GM18520 (cell line): ENCODE measurements at regions not wholly inside any gene's neighbourhood (a gene's known extent, or its start where the extent isn't known, plus 50 kb on each side); places are given as distances from the start of the nearest gene placed in this dataset.

Source experiments
- ATAC-seq: cut with Tn5 transposase; IDR thresholded peaks from one replicate; pipeline ENCODE4 v1.9.1; 2021; ENCODE audit not compliant: unreplicated experiment

DNA sequence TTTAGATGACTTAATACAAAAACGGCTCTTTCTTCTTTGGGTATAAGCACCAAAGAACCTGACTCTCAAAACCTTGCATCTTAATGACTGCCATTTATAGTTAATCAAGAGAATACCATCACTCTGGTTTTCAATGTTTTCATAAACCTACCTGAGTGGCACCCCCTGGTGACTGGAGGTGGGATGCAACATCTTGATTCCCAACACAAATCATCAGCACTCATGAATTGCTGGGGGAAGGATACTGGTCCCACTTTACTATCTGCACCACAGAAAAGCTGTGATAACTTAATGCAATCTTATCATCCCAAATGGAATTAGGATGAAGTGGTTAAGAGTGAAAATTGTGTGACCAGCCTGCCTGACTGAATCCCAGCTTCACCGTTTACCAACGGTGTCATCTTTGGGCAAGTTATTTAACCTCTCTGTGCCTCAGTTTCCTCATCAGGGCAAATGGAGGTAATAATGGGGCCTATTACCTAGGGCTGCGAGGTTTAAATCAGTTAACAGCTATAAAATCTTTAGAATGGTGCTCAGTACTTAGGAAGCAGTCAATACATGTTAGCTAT lies 366.4 kb downstream of the KLF12 start:
- no peak for ATAC-seq

DNA sequence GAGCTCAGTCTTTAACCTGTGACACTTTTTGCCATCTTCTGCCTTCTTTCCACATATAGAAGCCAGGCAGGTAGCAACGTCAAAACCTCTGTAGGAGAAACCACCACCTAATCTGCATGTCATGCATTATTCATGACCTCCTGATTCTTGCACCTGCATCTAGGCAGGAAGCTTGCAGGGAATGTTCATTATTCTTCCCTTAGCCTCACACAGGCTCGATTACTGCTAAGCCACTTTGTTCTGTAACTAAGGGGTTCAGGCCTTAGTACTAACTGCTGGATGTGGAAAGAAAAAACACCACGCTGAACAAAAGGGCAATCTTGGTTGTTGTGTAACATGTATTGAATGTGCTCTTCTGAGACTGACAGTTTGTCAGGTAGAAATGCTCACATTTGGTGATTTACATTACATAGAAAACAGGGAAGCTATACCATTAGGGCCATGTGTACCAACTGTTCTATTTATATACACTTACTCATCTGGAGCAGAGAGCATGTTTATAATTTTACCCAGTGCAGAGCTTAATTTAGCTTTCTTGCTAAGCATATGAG lies 366.9 kb downstream of the KLF12 start:
- no peak for ATAC-seq

- no peak for ATAC-seq
These were observed 368.4 kb downstream of the KLF12 start for GRCh38 chr13:73765651-73766384.

GRCh38 chr13:73759434-73759833 lies 374.8 kb downstream of the KLF12 start:
- ATAC-seq = no peak

- no peak for ATAC-seq
These were observed 376.5 kb downstream of the KLF12 start for GRCh38 chr13:73757481-73758233.

- peak; percentile 63 for ATAC-seq
These were observed 379.4 kb downstream of the KLF12 start for GRCh38 chr13:73754727-73755292.

DNA sequence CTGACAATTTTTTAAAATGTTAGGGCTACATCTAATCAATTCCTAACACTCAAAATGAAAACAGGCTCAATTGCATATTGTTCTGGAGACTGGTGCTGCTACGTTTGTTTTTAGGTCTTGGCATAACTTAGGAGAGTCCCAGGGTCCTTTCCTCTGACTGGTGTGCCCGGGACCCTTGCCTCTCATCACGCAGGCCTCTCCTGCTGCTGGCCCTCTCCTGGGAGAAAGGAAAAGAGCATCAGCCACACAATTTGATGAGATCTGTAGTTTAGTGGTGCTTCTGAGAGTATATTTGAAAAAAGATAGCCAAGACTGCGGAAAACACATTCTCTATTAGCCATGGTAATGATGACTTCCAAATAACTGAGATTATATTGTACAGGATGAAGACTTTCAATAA lies 380.0 kb downstream of the KLF12 start:
- ATAC-seq = no peak

DNA sequence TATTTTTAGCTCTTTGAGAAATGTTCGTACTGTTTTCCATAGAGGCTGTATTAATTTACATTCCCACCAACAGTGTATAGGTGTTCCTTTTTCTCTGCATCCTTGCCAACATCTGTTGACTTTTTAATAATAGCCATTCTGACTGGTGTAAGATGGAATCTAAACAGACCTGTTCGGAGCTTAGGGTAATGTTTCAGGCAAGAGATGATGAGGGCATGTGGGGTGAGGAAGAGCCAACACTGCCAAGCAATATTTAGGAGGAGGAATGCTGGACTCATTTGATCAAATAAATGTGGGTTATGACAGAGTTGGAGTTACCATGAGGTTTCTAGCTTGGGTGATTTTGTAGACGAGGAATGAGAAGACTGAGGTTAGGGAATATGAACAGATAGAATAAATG lies 382.9 kb downstream of the KLF12 start:
- ATAC-seq = no peak

GRCh38 chr13:73748404-73748803 lies 385.8 kb downstream of the KLF12 start:
- ATAC-seq = no peak

GRCh38 chr13:73745190-73745589 lies 389.0 kb downstream of the KLF12 start:
- no peak for ATAC-seq

- no peak for ATAC-seq
These were observed 391.2 kb downstream of the KLF12 start for GRCh38 chr13:73742982-73743381.

DNA sequence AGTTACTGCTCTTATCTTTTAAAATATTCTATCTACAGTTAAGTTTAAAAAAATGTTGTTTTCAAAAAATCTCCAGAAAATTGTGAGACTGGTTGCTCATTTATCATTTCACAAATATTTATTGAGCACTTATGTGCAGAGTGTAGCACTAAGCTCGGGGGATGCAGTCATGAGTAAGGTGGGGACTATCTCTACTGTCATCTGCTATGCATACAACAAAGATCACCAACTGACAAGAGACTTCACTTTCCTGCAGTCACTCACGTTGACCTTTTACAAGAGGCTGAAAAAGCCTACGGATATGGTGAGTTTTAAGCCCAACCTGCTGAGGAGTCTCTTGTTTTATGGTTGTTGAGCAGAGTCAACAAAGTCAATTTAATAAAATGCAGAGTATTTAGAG lies 392.5 kb downstream of the KLF12 start:
- no peak for ATAC-seq

GRCh38 chr13:73741111-73741510 lies 393.1 kb downstream of the KLF12 start:
- no peak for ATAC-seq

DNA sequence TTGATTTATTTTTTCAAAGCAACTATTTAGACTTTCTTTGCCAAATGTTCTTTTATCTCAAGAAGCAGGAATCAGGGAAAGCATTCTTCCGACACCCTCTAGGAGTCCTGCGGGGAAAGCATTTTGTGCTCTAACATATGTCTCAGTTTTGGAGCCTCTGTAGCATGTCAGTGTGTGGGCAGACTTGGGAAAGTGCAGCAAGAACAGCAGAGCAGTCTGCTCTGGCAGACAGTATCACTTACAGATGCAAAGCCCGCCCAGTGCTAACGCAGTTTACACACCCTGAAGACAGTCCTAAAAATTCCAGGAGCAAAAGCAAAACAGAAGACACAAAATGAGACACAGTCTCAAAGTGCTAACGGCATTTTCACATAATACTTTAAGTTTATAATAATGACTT lies 393.5 kb downstream of the KLF12 start:
- ATAC-seq = no peak

- no peak for ATAC-seq
These were observed 394.8 kb downstream of the KLF12 start for GRCh38 chr13:73739394-73739793.

GRCh38 chr13:73738626-73739025 lies 395.6 kb downstream of the KLF12 start:
- no peak for ATAC-seq

- no peak for ATAC-seq
These were observed 397.0 kb downstream of the KLF12 start for GRCh38 chr13:73737214-73737613.

- ATAC-seq = no peak
These were observed 400.5 kb downstream of the KLF12 start for GRCh38 chr13:73733706-73734105.

- ATAC-seq = no peak
These were observed 401.9 kb downstream of the KLF12 start for GRCh38 chr13:73732350-73732749.

- ATAC-seq = no peak
These were observed 402.6 kb downstream of the KLF12 start for GRCh38 chr13:73731564-73731963.

DNA sequence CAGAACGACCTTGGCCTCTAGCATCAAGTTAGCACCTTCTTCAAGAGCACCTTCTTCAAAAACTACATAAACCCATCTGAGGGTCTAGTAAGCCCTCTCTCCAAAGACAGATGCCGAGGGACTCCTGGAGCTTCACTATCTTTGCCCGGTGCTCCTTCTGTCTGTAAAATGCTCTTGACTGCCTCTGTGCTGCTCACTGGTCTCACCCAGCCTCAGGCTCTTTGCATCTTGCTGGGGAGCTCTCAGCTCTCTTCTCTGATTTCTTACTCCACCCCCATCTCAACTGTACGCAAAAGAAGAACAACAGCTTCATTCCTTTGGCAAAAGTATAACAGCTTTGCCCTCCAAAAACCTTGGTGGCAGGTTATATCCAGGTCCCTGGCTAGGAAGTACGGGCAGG lies 404.2 kb downstream of the KLF12 start:
- ATAC-seq = no peak

- no peak for ATAC-seq
These were observed 405.2 kb downstream of the KLF12 start for GRCh38 chr13:73729046-73729445.
